K562 (cell line): ENCODE measurements at regions not wholly inside any gene's neighbourhood (a gene's known extent, or its start where the extent isn't known, plus 50 kb on each side); places are given as distances from the start of the nearest gene placed in this dataset.

Experiments
- ATF3 ChIP-seq, 2 experiments: fragments of 450-650 bp in 1 of 2; sonication (generic) in 1 of 2; formaldehyde crosslinking in 1 of 2; IDR thresholded peaks in 1 of 2; conservative IDR thresholded peaks in 1 of 2; 2 replicates each; pipeline versions ENCODE4 v1.6.1 to v1.8.1; 2016 to 2023; ENCODE audit warnings: mild to moderate bottlenecking in 2 of 2, moderate library complexity in 2 of 2, inconsistent platforms in 1 of 2, missing genetic modification reagents in 1 of 2
- CBFA2T3 ChIP-seq: fragments of 450-650 bp; IDR thresholded peaks from 2 replicates; pipeline ENCODE4 v1.6.1; 2017
- FOXA3 ChIP-seq, 2 experiments: fragments of 450-650 bp in 1 of 2; sonication (generic) in 1 of 2; formaldehyde crosslinking; IDR thresholded peaks in 1 of 2; conservative IDR thresholded peaks in 1 of 2; 2 replicates each; pipeline versions ENCODE4 v1.4.0 to v1.8.0; 2020 to 2022; ENCODE audit warnings: mild to moderate bottlenecking in 2 of 2, missing genetic modification reagents in 1 of 2
- FOXK2 ChIP-seq, 2 experiments: fragments of 450-650 bp; IDR thresholded peaks in 1 of 2; conservative IDR thresholded peaks in 1 of 2; 2 replicates each; pipeline ENCODE4 v1.6.1; 2016; ENCODE audit warnings: low read depth in 2 of 2, mild to moderate bottlenecking in 1 of 2
- GABPA ChIP-seq: fragments of 200-800 bp; sonication (Bioruptor generic); conservative IDR thresholded peaks from 2 replicates; pipeline ENCODE4 v1.6.1; 2016; ENCODE audit warnings: low read depth, missing genetic modification characterization, missing compliant biosample characterization
- HMGN3 ChIP-seq: IDR thresholded peaks from 2 replicates; pipeline ENCODE4 v1.6.1; 2011; ENCODE audit warnings: borderline replicate concordance, low read depth, mild to moderate bottlenecking, mixed read lengths, low read length; ENCODE audit not compliant: insufficient read length; ENCODE audit errors: extremely low read depth
- JUN ChIP-seq, 2 experiments: sonication (generic) in 1 of 2; formaldehyde crosslinking in 1 of 2; IDR thresholded peaks; 2 replicates each; pipeline versions ENCODE4 v1.6.1 to v1.8.0; 2012 to 2022; ENCODE audit warnings: borderline replicate concordance in 2 of 2, mild to moderate bottlenecking in 2 of 2, improper control_type of control experiment in 1 of 2, low read depth in 1 of 2, low read length in 1 of 2, missing genetic modification reagents in 1 of 2
- MAFK ChIP-seq: IDR thresholded peaks from 2 replicates; pipeline ENCODE4 v1.6.1; 2011; ENCODE audit warnings: low read length, improper control_type of control experiment
- MBD1 ChIP-seq: fragments of 250-450 bp; sonication (Bioruptor Pico); IDR thresholded peaks from 2 replicates; pipeline ENCODE4 v1.8.0; 2022; ENCODE audit warnings: inconsistent platforms
- MBD2 ChIP-seq: sonication (generic); IDR thresholded peaks from 2 replicates; pipeline ENCODE4 v1.6.1; 2016; ENCODE audit warnings: low read depth, borderline replicate concordance
- MTF1 ChIP-seq: fragments of 250-450 bp; sonication (Bioruptor Pico); IDR thresholded peaks from 2 replicates; pipeline ENCODE4 v1.9.0; 2021; ENCODE audit warnings: moderate library complexity, mild to moderate bottlenecking, inconsistent platforms, borderline replicate concordance
- NBN ChIP-seq: fragments of 450-650 bp; IDR thresholded peaks from 2 replicates; pipeline ENCODE4 v1.6.1; 2016; ENCODE audit warnings: low read depth, mild to moderate bottlenecking
- NCOR1 ChIP-seq: fragments of 450-650 bp; IDR thresholded peaks from 2 replicates; pipeline ENCODE4 v1.6.1; 2016; ENCODE audit warnings: mild to moderate bottlenecking, moderate library complexity
- PML ChIP-seq: IDR thresholded peaks from 2 replicates; pipeline ENCODE4 v1.6.1; 2012; ENCODE audit warnings: low read length, inconsistent platforms
- POLR2H ChIP-seq: IDR thresholded peaks from 2 replicates; pipeline ENCODE4 v1.6.1; 2016; ENCODE audit warnings: missing genetic modification characterization, low read depth, mild to moderate bottlenecking, control low read depth, missing compliant biosample characterization, moderate library complexity
- SFPQ ChIP-seq: fragments of 200-400 bp; formaldehyde crosslinking; IDR thresholded peaks from 2 replicates; pipeline ENCODE4 v1.6.1; 2017; ENCODE audit warnings: mild to moderate bottlenecking, low read depth, low read length, moderate library complexity
- TAF1 ChIP-seq: IDR thresholded peaks from 2 replicates; pipeline ENCODE4 v1.6.1; 2011; ENCODE audit warnings: mild to moderate bottlenecking, low read length, moderate library complexity; ENCODE audit not compliant: insufficient read depth, control insufficient read depth, severe bottlenecking; ENCODE audit errors: extremely low read depth
- TFAM ChIP-seq: fragments of 250-450 bp; sonication (Bioruptor Pico); conservative IDR thresholded peaks from 2 replicates; pipeline ENCODE4 v1.5.0; 2021; ENCODE audit warnings: mild to moderate bottlenecking, moderate library complexity
- ZNF395 ChIP-seq: fragments of 200-800 bp; sonication (Bioruptor generic); IDR thresholded peaks from 2 replicates; pipeline ENCODE4 v1.6.1; 2017; ENCODE audit warnings: missing genetic modification characterization, missing compliant biosample characterization
- ZNF584 ChIP-seq: fragments of 200-800 bp; sonication (Bioruptor generic); IDR thresholded peaks from 2 replicates; pipeline ENCODE4 v1.6.1; 2016; ENCODE audit warnings: low read depth, mild to moderate bottlenecking, missing genetic modification characterization, missing compliant biosample characterization

- peak; percentile 89 for TF ChIP-seq ZNF395 (CRISPR knock-in tag)
- peak; percentile 95 for TF ChIP-seq NCOR1
- TF ChIP-seq HMGN3, result no peak
- peak; percentile 47; the same call in 1 of the 2 replicates for TF ChIP-seq MBD2
- TF ChIP-seq POLR2H, result no peak
- peak; percentile 94 for TF ChIP-seq ZNF584 (CRISPR knock-in tag)
- TF ChIP-seq GABPA (tag), result 0 out of 2 replicates have a peak, but pooled peaks have one; percentile 24
- peak; percentile 76 for TF ChIP-seq JUN (IDR thresholded peaks at IDR 0.05; ENCODE audit: borderline replicate concordance, low read depth, low read length)
- TF ChIP-seq JUN (CRISPR knock-in tag; IDR thresholded peaks at IDR 0.05; ENCODE audit: borderline replicate concordance), result no peak
- no peak for TF ChIP-seq MBD1
- TF ChIP-seq MAFK, result no peak
- TF ChIP-seq CBFA2T3, result peak; percentile 99
- peak; percentile 17 for TF ChIP-seq TAF1
- TF ChIP-seq FOXK2 (conservative IDR thresholded peaks at IDR 0.05 in 1 of 2, IDR thresholded peaks at IDR 0.05 in 1 of 2; ENCODE audit: low read depth in 2 of 2), result 0 out of 4 replicates have a peak, but pooled peaks have one; percentile 33 to 44
- no peak for TF ChIP-seq MTF1 (CRISPR knock-in tag)
- no peak for TF ChIP-seq SFPQ
- peak in 1 of 2 experiments; percentile 51; a peak in 1 of 4 replicates for TF ChIP-seq FOXA3 (CRISPR knock-in tag; conservative IDR thresholded peaks at IDR 0.05 in 1 of 2, IDR thresholded peaks at IDR 0.05 in 1 of 2)
- no peak for TF ChIP-seq TFAM (CRISPR knock-in tag)
- TF ChIP-seq PML, result peak; percentile 97
- no peak for TF ChIP-seq NBN
- TF ChIP-seq ATF3 (IDR thresholded peaks at IDR 0.05), result peak; percentile 80
- TF ChIP-seq ATF3 (CRISPR knock-in tag; conservative IDR thresholded peaks at IDR 0.05), result peak; percentile 88
These were observed 440.7 kb upstream of the THBS1 start (continued) for GRCh38 chr15:39140060-39140604.
